ENCODE measurements at regions not wholly inside any gene's neighbourhood (a gene's known extent, or its start where the extent isn't known, plus 50 kb on each side); places are given as distances from the start of the nearest gene placed in this dataset.

DNA sequence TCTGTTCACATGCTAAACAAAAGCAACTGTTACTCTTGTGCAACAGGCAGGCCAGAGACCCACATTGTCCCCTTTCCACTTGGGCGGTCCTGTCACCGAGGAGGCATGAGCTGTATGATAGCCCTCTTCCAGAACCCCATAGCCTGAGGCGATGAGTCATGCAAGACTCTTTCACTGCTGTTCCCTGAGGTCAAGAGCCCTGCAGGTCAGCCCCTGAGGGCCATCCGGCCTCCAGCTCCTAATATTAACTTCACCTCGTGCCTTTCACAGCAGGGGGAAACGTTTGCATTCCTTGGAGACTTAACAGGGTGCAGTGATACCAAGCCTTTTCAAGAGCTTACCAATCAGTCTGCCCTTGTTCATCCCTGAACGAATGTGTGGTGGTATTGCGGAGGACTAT is 253.3 kb upstream of the ECI2 start:
- Histone ChIP-seq H3K36me3 (ENCODE audit: insufficient read depth, low read depth, low read length) (no peaks in the 10 kb centered on the region), H3K4me3 (ENCODE audit: low read length) (no peak overlapping the region), H3K27ac (ENCODE audit: low read length) (no peak overlapping the region), H3K4me1 (ENCODE audit: insufficient read depth, low read length) (0 out of 2 replicates have a peak, but pooled peaks cover 4% of the 10 kb centered on the region), H3K9me3 (ENCODE audit: insufficient read depth, low read depth, low read length) (peaks cover 15% of the 10 kb centered on the region), H3K9ac (ENCODE audit: low read depth, low read length) (no peak overlapping the region), H3K27me3 (ENCODE audit: insufficient read depth, low read length) (no peaks in the 10 kb centered on the region)

DNA sequence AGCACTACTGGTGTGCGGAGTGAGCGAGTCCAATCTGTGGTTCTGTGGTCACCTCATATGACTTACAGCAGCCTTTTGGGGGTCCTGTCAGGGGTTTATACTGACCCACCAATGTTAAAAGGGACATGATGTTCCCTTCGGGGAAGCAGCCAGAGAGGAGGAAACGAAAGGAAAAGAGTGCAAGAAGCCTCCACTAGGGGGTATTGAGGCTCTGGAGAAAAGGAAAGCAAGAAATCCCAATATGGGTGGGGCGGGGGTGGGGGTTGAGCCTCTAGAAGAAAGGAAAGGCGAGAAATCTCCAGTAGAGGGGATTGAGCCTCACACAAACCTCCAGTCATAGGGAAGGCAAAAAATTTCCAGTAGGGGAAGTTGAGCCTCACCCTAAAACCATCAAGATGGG is 249.3 kb upstream of the ECI2 start:
- peaks cover 25% of the 10 kb centered on the region for H3K9me3 ChIP-seq (ENCODE audit: insufficient read depth, low read depth, low read length)
- H3K27me3 ChIP-seq (ENCODE audit: insufficient read depth, low read length) = no peaks in the 10 kb centered on the region
- H3K9ac ChIP-seq (ENCODE audit: low read depth, low read length) = no peak overlapping the region
- no peaks in the 10 kb centered on the region for H3K36me3 ChIP-seq (ENCODE audit: insufficient read depth, low read depth, low read length)
- 0 out of 2 replicates have a peak, but pooled peaks cover 4% of the 10 kb centered on the region for H3K4me1 ChIP-seq (ENCODE audit: insufficient read depth, low read length)
- no peak overlapping the region for H3K27ac ChIP-seq (ENCODE audit: low read length)
- no peak overlapping the region for H3K4me3 ChIP-seq (ENCODE audit: low read length)

DNA sequence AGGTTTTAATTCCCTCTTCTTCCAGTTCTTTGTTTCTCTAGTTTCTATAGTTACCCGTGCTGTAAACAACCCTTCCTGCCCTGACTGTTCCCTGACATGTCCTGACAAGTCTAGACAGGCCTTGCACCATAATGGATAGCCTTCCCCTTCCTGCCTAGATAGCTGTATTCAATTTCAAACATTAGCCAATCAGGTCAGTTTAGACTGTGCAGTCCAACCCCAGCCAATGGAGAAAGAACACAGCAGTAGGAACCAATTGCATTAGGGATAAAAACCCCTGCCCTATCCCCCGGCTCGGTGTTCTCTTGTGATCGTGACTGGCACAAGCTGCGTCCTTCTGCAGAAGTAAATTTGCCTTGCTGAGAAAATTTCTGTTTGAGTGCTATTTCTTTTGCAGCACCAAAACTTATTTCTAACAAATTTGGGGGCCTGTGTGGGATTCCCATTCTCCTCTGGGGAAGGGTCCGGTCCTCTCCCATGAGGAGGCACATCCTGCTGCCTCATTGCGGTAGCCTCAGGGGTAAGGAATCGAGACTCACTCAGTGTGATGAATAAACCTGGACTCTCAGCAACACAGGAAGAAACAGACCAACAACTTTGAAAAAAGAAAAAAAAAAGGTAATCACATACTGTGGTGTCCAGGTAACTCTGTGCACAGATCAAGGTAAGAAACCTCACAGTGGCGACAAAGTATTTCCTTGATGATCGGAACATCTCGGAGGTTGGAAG is 248.7 kb upstream of the ECI2 start:
- Histone ChIP-seq H3K4me3 (ENCODE audit: low read length) (no peak overlapping the region), H3K9ac (ENCODE audit: low read depth, low read length) (no peak overlapping the region), H3K36me3 (ENCODE audit: insufficient read depth, low read depth, low read length) (no peaks in the 10 kb centered on the region), H3K27ac (ENCODE audit: low read length) (no peak overlapping the region), H3K9me3 (ENCODE audit: insufficient read depth, low read depth, low read length) (peaks cover 25% of the 10 kb centered on the region), H3K4me1 (ENCODE audit: insufficient read depth, low read length) (0 out of 2 replicates have a peak, but pooled peaks cover 2% of the 10 kb centered on the region), H3K27me3 (ENCODE audit: insufficient read depth, low read length) (no peaks in the 10 kb centered on the region)

DNA sequence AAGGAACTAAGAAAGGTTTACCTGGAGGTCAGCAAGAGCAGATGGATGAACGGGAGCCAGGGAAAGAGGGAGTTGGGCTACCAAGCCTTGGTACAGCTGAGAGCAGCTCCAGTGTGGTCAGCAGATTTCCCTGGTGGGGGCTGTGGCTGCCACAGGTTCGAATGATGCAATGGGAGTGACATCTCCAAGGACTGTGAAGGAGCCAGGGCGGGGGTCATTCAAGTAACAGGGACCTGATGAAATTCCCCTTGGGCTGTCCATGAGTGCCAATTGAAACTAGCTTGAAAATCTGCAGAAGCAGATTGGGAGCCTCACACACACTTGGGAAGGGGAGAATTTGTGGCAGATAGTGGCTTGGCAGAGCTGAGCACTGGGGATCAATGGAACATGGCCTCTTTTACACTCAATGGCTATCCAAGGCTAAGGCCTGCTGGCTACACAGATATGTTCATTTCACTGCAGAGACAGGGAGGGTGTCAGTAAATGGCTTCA is 247.0 kb upstream of the ECI2 start:
- Histone ChIP-seq H3K27me3 (ENCODE audit: insufficient read depth, low read length) (no peaks in the 10 kb centered on the region), H3K27ac (ENCODE audit: low read length) (no peak overlapping the region), H3K4me1 (ENCODE audit: insufficient read depth, low read length) (no peaks in the 10 kb centered on the region), H3K9me3 (ENCODE audit: insufficient read depth, low read depth, low read length) (peaks cover 25% of the 10 kb centered on the region), H3K4me3 (ENCODE audit: low read length) (no peak overlapping the region), H3K36me3 (ENCODE audit: insufficient read depth, low read depth, low read length) (no peaks in the 10 kb centered on the region), H3K9ac (ENCODE audit: low read depth, low read length) (no peak overlapping the region)

DNA sequence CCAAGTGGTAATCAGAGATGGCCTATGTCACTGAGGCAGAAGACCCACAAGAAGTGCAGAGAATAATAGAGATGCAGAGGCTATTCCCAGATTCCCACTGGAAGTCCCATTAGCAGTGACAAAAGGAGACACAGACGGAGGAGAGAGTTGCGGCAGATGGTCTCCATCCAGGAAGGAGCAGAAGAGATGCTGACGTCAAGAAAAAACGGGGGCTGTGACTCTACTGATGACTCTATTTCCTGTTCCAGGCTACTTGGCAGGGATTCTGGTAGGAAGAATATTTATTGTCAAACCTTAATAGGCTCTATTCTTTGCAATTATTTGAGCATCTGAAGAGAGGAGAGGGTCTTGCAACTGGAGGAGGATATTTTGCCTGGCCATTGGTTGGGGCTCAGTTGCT is 246.0 kb upstream of the ECI2 start:
- Histone ChIP-seq H3K9me3 (ENCODE audit: insufficient read depth, low read depth, low read length) (peaks cover 25% of the 10 kb centered on the region), H3K9ac (ENCODE audit: low read depth, low read length) (no peak overlapping the region), H3K27ac (ENCODE audit: low read length) (no peak overlapping the region)

DNA sequence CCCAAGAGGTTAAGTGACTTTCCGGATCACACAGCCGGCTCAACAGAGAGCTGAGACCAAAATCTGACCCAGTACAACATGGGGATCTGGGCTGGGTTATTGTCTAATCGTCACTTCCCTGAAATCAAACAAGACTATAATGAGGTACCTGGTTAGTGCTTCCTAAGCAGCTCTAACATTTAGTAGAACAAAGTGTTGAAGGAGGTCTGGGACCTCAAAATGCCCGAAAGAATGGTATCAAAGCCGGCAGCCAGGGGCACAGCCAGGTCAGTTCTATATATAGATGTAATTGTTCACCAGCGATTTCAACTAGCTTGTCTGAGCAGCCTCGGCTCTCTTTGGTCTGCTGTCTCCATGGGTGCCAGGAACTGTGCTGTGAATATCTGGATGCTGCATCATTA is 245.5 kb upstream of the ECI2 start:
- no peaks in the 10 kb centered on the region for H3K36me3 ChIP-seq (ENCODE audit: insufficient read depth, low read depth, low read length)
- H3K9ac ChIP-seq (ENCODE audit: low read depth, low read length) = no peak overlapping the region
- H3K4me1 ChIP-seq (ENCODE audit: insufficient read depth, low read length) = no peaks in the 10 kb centered on the region
- H3K27ac ChIP-seq (ENCODE audit: low read length) = no peak overlapping the region
- no peak overlapping the region for H3K4me3 ChIP-seq (ENCODE audit: low read length)
- peaks cover 25% of the 10 kb centered on the region for H3K9me3 ChIP-seq (ENCODE audit: insufficient read depth, low read depth, low read length)
- H3K27me3 ChIP-seq (ENCODE audit: insufficient read depth, low read length) = no peaks in the 10 kb centered on the region

More for the DNA sequence above, 246.0 kb upstream of the ECI2 start:
- Histone ChIP-seq H3K4me3 (ENCODE audit: low read length) (no peak overlapping the region), H3K4me1 (ENCODE audit: insufficient read depth, low read length) (no peaks in the 10 kb centered on the region), H3K36me3 (ENCODE audit: insufficient read depth, low read depth, low read length) (no peaks in the 10 kb centered on the region), H3K27me3 (ENCODE audit: insufficient read depth, low read length) (no peaks in the 10 kb centered on the region)

DNA sequence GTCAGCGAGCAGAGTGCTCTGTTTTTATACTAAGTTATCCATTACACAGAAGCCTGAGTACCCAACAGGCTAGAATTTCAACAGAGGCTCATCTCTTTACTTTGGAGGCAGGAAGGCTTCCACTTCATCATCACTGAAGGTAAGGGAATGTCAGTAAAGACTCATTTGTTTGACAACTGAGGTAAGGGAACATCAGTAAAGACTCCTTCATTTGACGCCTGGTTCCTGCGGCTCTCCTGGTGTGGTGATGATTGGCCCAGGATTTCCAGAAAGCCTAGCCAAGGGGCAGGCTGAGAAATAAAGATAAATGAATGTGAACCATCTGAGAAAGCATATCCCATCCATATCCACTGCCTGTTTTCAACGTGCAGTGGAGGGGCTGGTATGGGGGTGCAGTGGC is 244.6 kb upstream of the ECI2 start:
- H3K4me1 ChIP-seq (ENCODE audit: insufficient read depth, low read length) = no peaks in the 10 kb centered on the region
- H3K27ac ChIP-seq (ENCODE audit: low read length) = no peak overlapping the region
- no peaks in the 10 kb centered on the region for H3K36me3 ChIP-seq (ENCODE audit: insufficient read depth, low read depth, low read length)
- H3K9ac ChIP-seq (ENCODE audit: low read depth, low read length) = no peak overlapping the region
- H3K27me3 ChIP-seq (ENCODE audit: insufficient read depth, low read length) = no peaks in the 10 kb centered on the region
- peaks cover 20% of the 10 kb centered on the region for H3K9me3 ChIP-seq (ENCODE audit: insufficient read depth, low read depth, low read length)
- no peak overlapping the region for H3K4me3 ChIP-seq (ENCODE audit: low read length)

DNA sequence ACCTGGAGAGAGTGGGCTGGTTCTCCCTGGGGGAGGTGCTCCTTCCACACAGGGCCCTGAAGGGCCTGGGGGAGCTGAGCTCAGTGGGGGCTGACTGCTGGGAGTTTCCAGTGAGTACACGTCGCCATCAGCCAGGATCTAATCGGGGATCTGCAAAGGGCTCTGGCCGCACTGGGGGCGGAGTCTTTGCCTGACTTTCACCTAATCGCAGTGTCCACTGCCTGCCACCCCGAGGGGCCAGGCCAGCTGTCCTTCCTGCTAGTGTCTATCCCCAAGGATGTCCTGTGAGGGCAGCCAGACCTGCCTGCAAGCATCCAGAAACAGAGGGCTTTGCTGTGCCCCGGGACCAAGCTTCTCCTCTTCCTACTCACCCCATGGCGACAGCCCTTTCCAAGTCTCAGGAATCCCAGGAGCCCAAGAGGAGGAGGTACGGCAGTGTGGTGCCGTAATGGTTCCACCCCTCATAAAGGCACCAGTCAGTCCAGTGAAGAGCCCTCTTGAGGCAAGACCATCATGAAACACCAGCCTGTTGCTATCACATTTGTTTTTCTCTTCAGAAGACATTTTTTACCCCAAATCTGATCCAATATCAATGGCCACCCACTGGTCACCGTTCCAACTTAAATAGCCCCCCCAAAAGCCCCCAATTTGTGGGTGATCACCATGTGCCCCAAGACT is 243.1 kb upstream of the ECI2 start:
- H3K4me1 ChIP-seq (ENCODE audit: insufficient read depth, low read length) = no peaks in the 10 kb centered on the region
- no peaks in the 10 kb centered on the region for H3K27me3 ChIP-seq (ENCODE audit: insufficient read depth, low read length)
- H3K36me3 ChIP-seq (ENCODE audit: insufficient read depth, low read depth, low read length) = no peaks in the 10 kb centered on the region
- H3K9ac ChIP-seq (ENCODE audit: low read depth, low read length) = no peak overlapping the region
- H3K9me3 ChIP-seq (ENCODE audit: insufficient read depth, low read depth, low read length) = peaks cover 8% of the 10 kb centered on the region
- H3K4me3 ChIP-seq (ENCODE audit: low read length) = no peak overlapping the region
- H3K27ac ChIP-seq (ENCODE audit: low read length) = no peak overlapping the region

DNA sequence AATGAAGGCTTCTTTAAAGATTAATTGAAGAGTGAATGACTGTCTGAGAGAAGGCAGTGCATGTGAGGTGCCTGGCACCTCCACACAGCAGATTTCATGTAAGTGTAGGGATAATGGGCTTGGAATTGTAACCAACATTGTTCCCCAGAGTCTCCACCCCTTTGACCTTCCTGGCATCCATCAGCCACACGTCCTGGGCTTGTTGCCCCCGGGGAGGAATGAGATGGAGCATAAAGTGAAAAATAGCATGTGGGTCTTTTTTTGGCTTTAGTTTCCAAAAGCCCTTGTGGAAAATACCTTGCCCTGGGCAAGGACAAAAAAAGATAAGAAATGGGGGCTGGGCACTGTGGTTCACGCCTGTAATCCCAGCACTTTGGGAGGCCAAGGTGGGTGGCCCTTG is 242.2 kb upstream of the ECI2 start:
- H3K27me3 ChIP-seq (ENCODE audit: insufficient read depth, low read length) = no peaks in the 10 kb centered on the region
- H3K4me3 ChIP-seq (ENCODE audit: low read length) = no peak overlapping the region
- no peaks in the 10 kb centered on the region for H3K9me3 ChIP-seq (ENCODE audit: insufficient read depth, low read depth, low read length)
- no peaks in the 10 kb centered on the region for H3K4me1 ChIP-seq (ENCODE audit: insufficient read depth, low read length)
- H3K36me3 ChIP-seq (ENCODE audit: insufficient read depth, low read depth, low read length) = no peaks in the 10 kb centered on the region
- H3K27ac ChIP-seq (ENCODE audit: low read length) = no peak overlapping the region
- no peak overlapping the region for H3K9ac ChIP-seq (ENCODE audit: low read depth, low read length)

DNA sequence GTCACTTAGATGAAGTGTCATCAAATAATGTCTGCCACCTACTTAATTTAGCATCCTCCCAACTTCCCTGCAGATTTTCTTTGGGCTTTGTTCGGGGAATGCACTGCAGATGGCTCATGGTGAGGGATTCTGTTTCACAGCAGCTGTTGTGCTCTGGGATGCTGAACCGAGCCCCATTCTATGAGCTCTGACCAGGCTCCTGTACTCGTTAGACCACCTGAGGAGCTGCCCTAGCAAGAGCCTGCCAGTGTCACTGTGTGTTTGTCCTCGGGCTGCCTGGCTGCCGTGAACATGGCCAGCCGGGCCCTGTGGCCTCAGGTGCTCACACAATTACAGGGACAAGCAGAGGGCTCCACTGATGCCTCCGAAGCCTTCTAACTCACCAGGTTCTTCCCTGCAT is 238.8 kb upstream of the ECI2 start:
- Histone ChIP-seq H3K4me3 (ENCODE audit: low read length) (no peak overlapping the region), H3K4me1 (ENCODE audit: insufficient read depth, low read length) (no peaks in the 10 kb centered on the region), H3K9ac (ENCODE audit: low read depth, low read length) (no peak overlapping the region), H3K36me3 (ENCODE audit: insufficient read depth, low read depth, low read length) (no peaks in the 10 kb centered on the region), H3K9me3 (ENCODE audit: insufficient read depth, low read depth, low read length) (no peaks in the 10 kb centered on the region), H3K27ac (ENCODE audit: low read length) (no peak overlapping the region), H3K27me3 (ENCODE audit: insufficient read depth, low read length) (no peaks in the 10 kb centered on the region)

DNA sequence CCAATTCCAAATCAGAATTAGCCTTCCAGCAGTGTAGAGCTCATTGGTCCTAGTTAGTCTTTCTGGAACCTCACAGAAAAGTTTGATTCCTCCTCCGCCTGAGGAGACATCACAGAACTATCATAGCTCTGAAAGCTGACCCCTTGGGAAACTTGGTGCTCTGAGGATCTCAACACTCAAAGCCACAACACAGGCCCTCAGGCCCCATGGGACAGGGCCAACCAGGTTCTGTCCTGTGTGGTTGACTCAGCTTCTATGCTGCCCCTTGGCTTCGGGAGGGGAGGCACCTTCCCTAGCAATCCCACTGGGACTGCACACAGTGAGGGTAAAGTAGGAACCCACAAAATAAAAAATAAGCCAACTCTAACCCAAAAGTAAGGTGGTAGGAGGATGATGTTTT is 237.5 kb upstream of the ECI2 start:
- H3K27me3 ChIP-seq (ENCODE audit: insufficient read depth, low read length) = no peaks in the 10 kb centered on the region
- no peak overlapping the region for H3K9ac ChIP-seq (ENCODE audit: low read depth, low read length)
- H3K4me1 ChIP-seq (ENCODE audit: insufficient read depth, low read length) = no peaks in the 10 kb centered on the region
- no peak overlapping the region for H3K4me3 ChIP-seq (ENCODE audit: low read length)
- no peaks in the 10 kb centered on the region for H3K36me3 ChIP-seq (ENCODE audit: insufficient read depth, low read depth, low read length)
- no peaks in the 10 kb centered on the region for H3K9me3 ChIP-seq (ENCODE audit: insufficient read depth, low read depth, low read length)
- no peak overlapping the region for H3K27ac ChIP-seq (ENCODE audit: low read length)

All from iPS-20b (cell line).